Stimulated activated CD8-positive, alpha-beta memory T cell treated with anti-CD3 and anti-CD28 coated beads, Interleukin-15, amount 100 ng/mL, for 48 hours (primary cell): ENCODE measurements at regions not wholly inside any gene's neighbourhood (a gene's known extent, or its start where the extent isn't known, plus 50 kb on each side); places are given as distances from the start of the nearest gene placed in this dataset.

Source experiments
- DNase-seq, 2 donors: peaks; one replicate each; pipeline ENCODE4 v3.0.0-alpha.2; 2020; ENCODE audit warnings: low read depth in 2 of 2

DNA sequence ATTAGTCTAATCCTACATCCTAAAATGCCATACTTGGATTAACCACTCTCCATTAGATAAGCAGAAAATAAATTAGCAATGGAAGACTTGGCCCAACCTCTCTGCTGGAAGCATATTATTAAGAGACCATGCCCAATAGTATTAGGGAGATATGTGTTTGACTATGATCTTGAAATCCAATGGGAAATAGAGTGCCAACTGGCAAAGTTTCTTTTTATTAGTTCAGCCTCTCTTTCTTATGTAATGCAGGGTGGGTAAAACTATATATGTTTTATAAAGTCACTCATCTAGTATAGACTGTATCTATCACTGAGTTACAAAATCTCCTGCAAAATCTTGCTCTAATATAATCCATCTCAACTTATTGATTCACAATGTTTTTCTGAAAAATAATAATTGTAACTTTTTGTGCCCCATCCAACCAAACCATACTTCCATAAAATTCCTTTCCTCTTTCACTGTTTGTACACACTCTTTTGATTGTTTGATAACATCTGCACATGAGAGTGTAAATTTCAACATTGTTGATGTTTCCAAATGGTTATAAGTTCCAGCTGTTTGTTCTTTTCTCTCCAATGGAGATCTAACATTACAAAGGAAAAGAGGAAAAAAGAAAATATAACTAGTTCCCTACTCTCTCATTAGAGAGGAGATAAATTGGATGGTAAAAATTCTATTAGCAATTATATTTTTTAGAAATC lies 408.1 kb upstream of the ADGRL2 start:
- no peak for DNase-seq

DNA sequence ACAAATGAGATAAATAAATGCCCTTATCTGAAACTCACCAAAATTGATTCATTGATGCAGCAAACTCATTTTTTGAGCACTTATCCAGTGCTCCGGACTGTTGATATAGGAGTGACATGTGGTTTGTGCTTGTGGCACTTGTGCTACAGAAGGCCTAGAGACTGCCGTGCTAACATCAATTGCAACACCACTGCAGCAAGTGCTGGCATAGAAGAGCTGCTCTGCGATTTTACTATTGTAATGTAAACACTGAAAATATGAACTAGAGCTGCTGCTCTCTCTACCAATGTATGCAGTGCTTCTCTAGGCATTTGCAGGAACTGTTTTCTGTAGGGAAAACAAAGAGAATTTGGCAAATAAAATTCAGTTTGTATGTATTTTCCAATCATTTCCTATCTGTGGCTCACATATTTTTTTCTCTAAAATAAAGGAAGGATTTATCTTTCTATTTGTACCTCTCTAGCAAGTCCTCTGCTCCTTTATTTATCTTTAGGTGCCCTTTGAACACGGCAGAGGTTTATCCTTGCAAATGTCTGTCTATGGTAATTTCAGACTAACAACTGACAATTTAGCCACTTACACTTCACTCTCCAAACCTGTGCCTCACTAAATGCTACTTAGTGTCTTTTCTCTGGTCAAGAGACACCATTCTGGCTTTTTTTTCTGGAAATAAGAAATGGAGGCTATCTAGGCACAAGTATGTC lies 409.5 kb upstream of the ADGRL2 start:
- no peak for DNase-seq

DNA sequence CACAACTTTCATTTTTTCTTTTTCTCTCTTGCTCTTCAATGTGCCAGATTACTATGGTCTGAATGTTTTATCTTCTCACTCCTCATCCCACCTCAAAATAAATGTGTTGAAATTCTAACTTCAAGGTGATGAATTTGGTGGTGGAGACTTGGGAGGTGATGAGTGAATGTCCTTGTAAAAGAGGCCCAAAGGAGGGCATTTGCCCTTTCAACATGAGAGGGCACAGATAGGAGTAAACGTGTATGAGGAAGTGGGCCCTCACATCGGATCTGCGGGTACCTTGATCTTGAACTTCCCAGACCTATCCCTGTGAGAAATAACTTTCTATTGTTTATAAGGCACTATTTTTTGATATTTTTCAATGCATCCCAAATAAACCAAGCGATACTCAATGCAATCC lies 412.3 kb upstream of the ADGRL2 start:
- DNase-seq, result no peak

GRCh38 chr1:81387446-81387845 lies 413.3 kb upstream of the ADGRL2 start:
- no peak for DNase-seq

GRCh38 chr1:81382561-81382960 lies 418.2 kb upstream of the ADGRL2 start:
- DNase-seq, result no peak

- no peak for DNase-seq
Measured at GRCh38 chr1:81381881-81382280, 418.9 kb upstream of the ADGRL2 start.

DNA sequence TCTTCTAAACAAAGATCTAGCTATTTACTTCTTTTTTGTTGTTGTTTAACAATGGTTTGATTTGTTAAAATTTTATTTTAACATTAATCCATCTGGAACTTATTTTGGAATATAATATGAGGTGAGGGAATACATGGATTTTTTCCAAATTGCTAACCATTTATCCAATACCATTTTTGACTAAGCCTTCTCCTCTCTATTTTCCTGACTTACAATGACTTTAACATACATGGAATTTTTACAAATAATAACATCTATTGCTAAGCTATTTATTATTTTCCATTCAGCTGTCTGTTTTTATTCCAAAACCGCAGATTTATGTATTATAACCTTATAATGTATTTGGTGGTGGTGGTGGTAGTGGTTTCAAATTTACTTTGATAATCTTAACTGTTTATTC lies 420.3 kb upstream of the ADGRL2 start:
- DNase-seq, result no peak

DNA sequence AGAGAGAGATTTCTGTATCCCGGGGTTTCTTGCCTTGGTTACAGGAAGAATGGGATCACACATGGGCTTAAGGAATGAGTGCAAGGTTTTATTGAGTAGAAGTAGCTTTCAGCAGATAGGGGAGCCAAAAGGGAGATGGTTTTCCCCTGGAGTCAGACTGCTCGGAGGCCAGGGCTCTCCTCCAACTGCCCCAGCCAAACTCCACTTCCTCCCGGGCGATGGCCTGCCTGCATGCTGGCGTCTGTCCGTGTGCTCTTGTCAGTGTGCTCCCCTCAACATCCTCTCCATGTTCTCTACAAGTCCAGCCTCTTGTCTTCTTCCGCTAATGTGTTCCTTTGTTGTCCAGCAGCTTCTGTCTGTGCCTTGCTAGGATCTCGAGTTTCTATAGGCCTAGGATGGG lies 421.3 kb upstream of the ADGRL2 start:
- DNase-seq, result no peak

DNA sequence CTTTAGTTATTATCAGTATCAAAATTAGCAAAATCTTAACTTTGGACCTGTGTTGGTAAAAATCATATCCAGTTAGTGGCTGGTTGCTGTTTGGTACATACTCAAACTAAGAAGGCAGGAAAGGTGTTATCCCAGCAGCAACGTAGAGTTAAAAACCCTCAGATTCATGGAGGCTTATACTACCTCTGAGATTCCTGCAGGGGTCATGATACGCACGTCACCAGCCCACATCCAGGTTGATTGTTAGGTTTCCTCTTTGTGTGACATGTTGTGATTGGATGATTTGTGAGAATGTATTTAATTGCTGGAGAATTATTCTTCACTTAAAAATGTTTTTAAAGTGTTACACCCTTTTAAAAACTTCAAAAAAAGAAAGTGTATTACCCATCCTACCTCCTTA lies 423.3 kb upstream of the ADGRL2 start:
- no peak for DNase-seq

DNA sequence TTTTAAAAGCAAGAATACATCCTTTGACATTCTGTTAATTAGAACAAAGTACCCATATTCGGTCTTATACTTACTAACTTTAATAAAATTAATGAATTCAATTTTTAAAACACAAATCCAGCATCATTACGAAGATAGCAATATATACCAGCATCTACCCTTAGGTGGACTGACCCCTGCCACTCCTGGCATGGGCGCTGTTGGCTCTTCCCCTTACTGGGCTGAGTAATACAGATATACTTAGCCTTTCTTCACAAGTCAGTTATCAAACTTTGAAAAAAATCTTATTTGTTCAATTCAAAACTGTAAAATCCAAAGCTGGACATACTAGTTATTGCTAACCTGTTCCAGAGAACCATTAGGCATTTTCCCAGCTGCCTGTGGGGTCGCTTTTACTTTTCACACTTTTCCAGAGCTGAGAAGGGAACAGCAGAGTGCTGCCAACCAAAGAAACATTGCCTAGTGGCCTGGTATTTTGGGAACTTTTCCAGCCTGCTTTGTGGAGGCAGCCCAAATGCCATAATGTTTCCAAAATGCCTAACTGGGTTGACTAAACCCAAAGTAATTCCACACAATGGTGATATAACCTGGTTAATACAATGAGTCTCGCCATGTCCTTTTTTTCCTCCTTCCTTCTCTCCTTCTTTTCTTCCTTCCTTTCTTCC lies 424.7 kb upstream of the ADGRL2 start:
- no peak for DNase-seq

GRCh38 chr1:81374481-81374880 lies 426.3 kb upstream of the ADGRL2 start:
- DNase-seq, result no peak

DNA sequence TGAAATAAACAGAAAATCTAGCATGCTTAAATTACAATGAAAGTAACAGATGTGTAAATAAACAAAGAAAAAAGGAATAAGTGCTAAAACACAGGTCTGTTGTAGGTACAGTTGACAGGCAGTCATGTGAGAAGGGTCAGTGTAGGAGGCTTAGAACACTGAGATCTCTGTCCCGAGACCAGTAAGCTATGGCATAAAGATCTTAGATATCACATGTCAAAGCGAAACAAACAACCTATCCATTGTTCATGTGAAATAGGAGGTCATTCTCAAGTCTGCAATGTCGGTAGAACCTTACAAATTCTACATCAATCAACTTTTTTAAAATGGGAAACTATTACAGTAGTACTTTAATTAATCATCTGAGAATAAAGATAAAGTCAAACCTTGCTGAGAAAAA lies 428.9 kb upstream of the ADGRL2 start:
- no peak for DNase-seq

DNA sequence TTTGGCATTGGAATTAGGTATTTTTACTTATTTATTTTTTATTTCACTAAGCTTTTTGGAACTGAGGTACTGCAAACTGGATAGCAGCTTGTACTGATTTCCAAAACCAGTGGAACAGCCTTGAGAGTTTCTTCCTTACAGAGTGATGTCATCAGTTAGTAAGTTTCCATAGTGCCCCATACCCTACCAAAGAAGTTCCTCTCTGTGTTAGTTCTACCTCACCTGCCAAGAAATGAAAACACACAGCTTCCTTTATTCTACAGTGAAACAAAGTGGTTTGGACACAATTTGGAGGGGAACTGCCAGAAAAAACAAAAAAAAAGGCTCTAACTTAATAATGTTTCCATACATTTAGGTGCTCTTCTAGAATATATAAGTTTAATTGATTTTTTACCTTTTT lies 430.9 kb upstream of the ADGRL2 start:
- no peak for DNase-seq

DNA sequence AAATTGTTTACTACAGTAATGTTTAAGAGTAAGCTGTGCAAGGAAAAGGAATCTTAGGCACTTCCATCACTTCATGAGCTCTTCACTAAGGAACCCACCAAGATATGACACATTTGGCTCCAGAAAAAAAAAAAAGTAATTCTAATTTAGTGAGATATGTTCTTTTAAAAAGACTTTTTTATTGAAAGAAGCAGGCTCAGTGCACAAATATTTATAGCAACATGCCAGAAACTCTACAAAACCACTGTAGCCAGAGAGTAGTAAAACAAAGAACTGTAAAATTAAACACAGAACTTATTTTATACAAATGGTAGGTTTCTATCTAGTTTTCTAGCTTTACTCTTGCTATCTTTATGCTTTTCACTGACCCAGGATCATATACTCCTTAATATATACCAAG lies 434.6 kb upstream of the ADGRL2 start:
- no peak for DNase-seq

- DNase-seq, result no peak
Measured at GRCh38 chr1:81364088-81364487, 436.6 kb upstream of the ADGRL2 start.

- no peak for DNase-seq
Measured at GRCh38 chr1:81358151-81358550, 442.6 kb upstream of the ADGRL2 start.

- no peak for DNase-seq
Measured at GRCh38 chr1:81351864-81352263, 448.9 kb upstream of the ADGRL2 start.

DNA sequence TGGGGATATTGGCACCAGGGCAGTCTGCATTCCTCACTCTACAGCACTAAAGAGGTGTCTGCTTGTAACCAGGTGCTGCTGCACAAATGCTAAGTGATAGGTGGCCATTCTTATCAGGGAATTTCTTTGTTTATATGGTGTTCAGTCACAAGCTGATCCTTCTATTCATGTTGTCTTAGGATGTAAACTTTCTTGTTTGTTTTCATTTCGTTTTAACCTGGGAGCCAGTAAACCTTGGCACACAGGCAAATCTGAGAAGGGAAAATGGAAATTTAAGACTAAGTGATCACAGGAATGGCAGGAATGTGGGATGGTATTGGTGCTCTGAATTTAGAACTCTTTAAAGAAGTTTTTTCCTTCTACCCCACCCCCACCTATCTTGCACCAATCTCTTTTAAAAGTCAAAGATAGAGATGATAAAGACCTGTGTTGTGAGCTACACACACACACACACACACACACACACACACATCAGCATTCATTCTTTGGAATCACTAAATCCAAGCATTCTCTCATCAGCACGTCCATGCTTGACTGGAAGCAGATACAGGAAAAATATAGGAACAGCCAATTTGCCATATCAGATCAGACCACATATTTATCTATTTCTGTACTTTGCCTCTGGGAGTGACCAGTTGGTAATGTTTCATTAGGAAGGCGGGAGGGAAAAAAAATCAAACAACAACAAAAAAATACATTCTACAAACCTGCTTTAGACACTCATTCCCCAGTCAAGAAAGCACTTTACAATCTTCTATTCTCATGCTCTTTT lies 451.4 kb upstream of the ADGRL2 start:
- no peak for DNase-seq

DNA sequence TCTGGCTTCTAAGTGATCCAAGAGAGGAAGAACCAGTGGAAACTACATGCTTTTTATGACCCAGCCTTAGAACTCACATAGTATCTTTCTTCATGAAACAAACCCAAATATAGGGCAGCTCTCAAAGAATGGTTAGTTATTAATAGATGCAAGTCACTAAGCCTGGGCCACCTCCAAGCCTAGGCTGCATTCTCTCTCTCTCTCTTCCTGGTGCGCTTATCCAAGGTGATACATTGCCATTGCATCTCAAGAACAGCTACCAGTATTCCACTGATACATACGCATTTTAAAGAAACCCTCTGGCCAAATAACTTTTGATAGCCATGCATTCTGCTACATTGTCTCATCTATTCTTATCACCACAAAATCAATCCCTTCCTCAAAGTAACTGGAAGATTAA lies 455.6 kb upstream of the ADGRL2 start:
- no peak for DNase-seq

DNA sequence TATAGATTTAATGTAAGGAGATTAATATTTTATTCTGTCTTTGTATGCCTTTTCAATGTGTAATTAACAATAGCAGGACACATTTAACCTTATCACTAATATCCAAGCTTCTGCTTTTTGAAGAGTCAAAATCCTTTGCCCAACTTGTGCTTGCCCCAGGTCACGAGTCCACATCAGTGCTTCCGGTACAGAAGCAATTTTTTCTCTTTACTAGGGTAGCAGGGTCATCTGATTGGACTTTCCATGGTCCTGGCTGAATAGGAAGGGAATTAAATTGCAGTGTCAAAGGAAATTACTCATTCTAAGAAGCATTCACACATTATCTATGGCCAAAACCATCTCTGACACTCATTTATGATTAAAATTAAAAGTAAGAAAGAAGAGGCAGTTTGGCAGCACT lies 460.5 kb upstream of the ADGRL2 start:
- no peak for DNase-seq

DNA sequence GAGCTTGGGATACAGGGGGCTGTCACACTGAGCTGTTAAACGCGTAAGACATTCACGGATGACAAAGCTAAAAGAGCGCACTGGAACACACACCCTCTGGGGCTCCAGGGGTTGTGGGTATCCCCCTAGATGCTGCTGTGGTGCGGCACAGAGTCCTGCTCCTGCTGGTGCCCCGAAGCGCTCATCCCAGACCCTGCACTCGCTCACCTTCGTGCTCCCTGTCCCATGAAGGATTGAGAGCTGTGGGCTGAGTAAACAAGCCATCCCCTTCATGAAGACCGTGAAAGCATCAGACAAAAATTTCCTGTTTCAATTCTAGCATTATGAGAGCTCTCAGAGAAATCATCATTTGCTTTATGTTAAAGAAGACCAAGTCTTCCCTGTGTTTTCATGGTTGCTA lies 463.5 kb upstream of the ADGRL2 start:
- DNase-seq, result no peak

DNA sequence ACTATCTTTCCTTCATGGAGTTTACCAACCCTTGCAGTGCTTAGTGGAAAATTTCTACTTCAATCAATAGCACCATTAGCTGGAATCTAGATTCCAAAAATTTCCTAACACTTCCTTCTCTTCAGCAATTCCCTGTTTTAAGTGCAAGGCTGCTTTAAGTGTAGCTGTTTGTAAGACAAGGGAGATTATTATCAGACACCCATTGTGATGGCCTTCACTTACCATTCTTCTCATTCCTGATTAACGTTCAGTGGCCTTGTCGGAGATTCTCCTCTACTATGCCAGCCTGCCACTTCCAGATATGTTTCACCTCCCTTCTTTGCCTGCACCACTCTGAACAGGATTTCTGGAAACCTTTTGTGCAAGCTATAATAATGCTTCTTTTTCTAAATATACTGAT lies 464.9 kb upstream of the ADGRL2 start:
- no peak for DNase-seq
